HCT116 (cell line): ENCODE measurements at regions not wholly inside any gene's neighbourhood (a gene's known extent, or its start where the extent isn't known, plus 50 kb on each side); places are given as distances from the start of the nearest gene placed in this dataset.

ENCODE experiments used
- POLR2A ChIP-seq: IDR thresholded peaks from 2 replicates; pipeline ENCODE4 v1.7.0; 2011; ENCODE audit warnings: borderline replicate concordance; ENCODE audit not compliant: insufficient read depth, insufficient read length; ENCODE audit errors: extremely low read depth
- POLR2AphosphoS5 ChIP-seq: IDR thresholded peaks from 2 replicates; pipeline ENCODE4 v1.6.1; 2011; ENCODE audit warnings: mild to moderate bottlenecking, low read depth, low read length, moderate library complexity
- YY1 ChIP-seq: IDR thresholded peaks from 2 replicates; pipeline ENCODE4 v1.6.1; 2011; ENCODE audit warnings: low read length, low read depth, moderate library complexity, mild to moderate bottlenecking; ENCODE audit not compliant: insufficient replicate concordance; ENCODE audit errors: extremely low read depth
- TF ChIP-seq, protein P1 (sequence below), 3 experiments: fragments of 200-600 bp in 1 of 3; sonication (generic) in 1 of 3; IDR thresholded peaks in 2 of 3; conservative IDR thresholded peaks in 1 of 3; 2 replicates each; pipeline ENCODE4 v1.5.1; 2012 to 2017; ENCODE audit warnings: low read depth in 2 of 3, low read length in 2 of 3, antibody characterized with exemption in 1 of 3, borderline replicate concordance in 1 of 3, control low read depth in 1 of 3, mild to moderate bottlenecking in 1 of 3, mixed read lengths in 1 of 3, mixed run types in 1 of 3, moderate library complexity in 1 of 3; ENCODE audit not compliant: insufficient read depth in 1 of 3
- TF ChIP-seq, protein P2 (sequence below): IDR thresholded peaks from 2 replicates; pipeline ENCODE4 v1.6.1; 2012

DNA sequence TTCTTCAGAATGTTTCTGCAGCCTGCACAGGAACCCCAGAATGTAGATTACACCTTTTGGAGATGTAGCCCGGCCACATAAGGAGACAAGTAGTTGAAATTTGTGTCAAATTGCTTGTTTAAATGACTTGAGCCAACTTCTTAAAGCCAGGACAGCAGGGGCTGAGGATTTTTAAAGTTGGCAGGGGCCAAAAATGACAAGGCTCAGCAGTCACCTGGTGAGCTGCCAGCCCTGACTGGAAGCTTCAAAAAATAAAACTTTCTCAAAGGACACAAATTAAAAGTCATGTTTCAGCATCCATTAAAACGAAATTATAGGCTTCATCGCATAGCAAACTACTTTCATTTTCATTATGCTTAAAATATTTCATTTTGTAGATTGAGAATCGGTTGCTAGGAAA is 340.3 kb upstream of the WWC1 start:
- TF ChIP-seq, protein P1, sequence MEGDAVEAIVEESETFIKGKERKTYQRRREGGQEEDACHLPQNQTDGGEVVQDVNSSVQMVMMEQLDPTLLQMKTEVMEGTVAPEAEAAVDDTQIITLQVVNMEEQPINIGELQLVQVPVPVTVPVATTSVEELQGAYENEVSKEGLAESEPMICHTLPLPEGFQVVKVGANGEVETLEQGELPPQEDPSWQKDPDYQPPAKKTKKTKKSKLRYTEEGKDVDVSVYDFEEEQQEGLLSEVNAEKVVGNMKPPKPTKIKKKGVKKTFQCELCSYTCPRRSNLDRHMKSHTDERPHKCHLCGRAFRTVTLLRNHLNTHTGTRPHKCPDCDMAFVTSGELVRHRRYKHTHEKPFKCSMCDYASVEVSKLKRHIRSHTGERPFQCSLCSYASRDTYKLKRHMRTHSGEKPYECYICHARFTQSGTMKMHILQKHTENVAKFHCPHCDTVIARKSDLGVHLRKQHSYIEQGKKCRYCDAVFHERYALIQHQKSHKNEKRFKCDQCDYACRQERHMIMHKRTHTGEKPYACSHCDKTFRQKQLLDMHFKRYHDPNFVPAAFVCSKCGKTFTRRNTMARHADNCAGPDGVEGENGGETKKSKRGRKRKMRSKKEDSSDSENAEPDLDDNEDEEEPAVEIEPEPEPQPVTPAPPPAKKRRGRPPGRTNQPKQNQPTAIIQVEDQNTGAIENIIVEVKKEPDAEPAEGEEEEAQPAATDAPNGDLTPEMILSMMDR (IDR thresholded peaks at IDR 0.05 in 2 of 3, conservative IDR thresholded peaks at IDR 0.05 in 1 of 3; ENCODE audit: borderline replicate concordance in 1 of 3, insufficient read depth in 1 of 3, low read depth in 2 of 3, low read length in 2 of 3), result no peak
- TF ChIP-seq POLR2A (no peak), POLR2AphosphoS5 (no peak), YY1 (no peak)
- TF ChIP-seq, protein P2, sequence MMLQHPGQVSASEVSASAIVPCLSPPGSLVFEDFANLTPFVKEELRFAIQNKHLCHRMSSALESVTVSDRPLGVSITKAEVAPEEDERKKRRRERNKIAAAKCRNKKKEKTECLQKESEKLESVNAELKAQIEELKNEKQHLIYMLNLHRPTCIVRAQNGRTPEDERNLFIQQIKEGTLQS, result no peak
